GM20000 (cell line): ENCODE measurements at regions not wholly inside any gene's neighbourhood (a gene's known extent, or its start where the extent isn't known, plus 50 kb on each side); places are given as distances from the start of the nearest gene placed in this dataset.

Experiments used
- DNase-seq: peaks from one replicate; pipeline ENCODE4 v3.0.0; 2012; ENCODE audit warnings: low spot score
- TF ChIP-seq, protein P1 (sequence below): IDR thresholded peaks from 2 replicates; pipeline ENCODE4 v1.5.1; 2012; ENCODE audit warnings: mild to moderate bottlenecking, control low read depth; ENCODE audit errors: extremely low read depth, missing control alignments

DNA sequence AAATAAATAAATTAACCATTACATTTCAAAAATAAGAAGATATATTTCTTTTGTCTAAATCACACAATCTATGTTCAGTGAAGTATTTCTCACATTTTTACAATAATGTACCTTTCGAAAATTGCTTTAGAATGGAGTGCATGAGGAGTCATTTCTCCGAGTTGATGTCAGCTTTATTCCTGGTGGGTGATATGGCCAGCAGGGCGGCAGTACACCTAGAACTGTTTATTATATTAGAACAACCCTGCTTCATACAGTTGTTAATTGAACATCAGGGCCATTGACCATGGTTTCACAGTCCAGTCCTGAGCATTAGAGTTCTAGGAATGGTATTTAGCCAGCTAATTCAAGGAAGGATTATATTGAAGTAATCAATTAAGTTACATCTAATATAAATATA lies 696.3 kb upstream of the SLC10A2 start:
- DNase-seq: no peak
- TF ChIP-seq, protein P1, sequence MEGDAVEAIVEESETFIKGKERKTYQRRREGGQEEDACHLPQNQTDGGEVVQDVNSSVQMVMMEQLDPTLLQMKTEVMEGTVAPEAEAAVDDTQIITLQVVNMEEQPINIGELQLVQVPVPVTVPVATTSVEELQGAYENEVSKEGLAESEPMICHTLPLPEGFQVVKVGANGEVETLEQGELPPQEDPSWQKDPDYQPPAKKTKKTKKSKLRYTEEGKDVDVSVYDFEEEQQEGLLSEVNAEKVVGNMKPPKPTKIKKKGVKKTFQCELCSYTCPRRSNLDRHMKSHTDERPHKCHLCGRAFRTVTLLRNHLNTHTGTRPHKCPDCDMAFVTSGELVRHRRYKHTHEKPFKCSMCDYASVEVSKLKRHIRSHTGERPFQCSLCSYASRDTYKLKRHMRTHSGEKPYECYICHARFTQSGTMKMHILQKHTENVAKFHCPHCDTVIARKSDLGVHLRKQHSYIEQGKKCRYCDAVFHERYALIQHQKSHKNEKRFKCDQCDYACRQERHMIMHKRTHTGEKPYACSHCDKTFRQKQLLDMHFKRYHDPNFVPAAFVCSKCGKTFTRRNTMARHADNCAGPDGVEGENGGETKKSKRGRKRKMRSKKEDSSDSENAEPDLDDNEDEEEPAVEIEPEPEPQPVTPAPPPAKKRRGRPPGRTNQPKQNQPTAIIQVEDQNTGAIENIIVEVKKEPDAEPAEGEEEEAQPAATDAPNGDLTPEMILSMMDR: no peak

DNA sequence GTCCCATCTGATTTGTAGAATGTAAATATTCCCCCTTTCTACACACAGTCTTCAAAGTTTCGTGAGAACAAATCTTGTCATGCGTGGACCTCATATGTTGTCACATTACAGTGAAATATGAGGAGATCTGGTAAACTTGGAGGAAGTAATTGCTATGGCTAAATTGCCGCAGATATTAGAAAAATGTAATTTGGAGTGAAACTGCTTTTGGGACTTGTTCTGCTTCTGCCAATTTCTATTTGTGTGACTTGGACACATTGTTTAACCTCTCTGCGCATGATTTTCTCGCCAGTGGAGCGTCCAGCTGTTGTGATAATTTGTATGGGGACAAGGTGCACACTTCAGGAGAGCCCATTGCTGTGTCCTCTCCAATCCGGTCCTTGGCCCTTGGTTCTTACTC lies 693.1 kb upstream of the SLC10A2 start:
- TF ChIP-seq, protein P1: no peak
- no peak for DNase-seq

DNA sequence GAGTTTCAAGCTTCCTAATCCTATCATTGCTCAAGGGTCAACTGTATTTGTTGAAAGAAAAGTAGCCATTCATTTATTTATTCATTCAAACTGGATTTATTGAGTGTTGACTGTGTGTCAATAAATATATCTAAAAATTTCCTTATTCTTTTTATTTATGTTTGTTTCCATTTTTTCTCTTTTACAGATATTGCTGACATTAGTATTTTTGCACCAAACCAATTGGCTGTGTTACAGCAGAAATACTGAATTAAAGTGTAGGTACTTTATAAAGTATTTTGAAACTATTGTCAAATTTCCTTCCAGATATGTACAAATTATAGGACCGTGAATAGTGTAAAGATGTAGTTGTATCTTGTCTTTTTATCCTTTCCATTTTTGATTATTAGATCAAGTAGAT lies 692.0 kb upstream of the SLC10A2 start:
- DNase-seq: no peak
- TF ChIP-seq, protein P1: no peak

DNA sequence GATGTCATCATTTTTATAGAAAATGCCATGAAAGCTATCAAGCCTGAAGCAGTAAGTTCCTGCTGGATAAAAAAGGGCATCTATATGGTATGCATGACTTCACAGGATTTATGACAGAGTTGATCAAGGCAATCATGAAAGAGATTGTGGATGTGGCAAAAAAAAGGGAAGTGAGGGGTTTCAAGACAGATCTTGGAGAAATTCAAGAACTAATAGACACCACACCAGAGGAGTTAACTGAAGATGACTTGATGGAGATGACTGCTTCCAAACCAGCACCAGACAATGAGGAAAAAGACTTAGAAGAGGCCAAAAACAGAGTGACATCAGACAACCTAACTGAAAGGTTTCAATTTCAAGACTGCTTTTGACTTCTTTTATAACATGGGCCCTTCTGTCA lies 691.1 kb upstream of the SLC10A2 start:
- TF ChIP-seq, protein P1: no peak
- DNase-seq: no peak

DNA sequence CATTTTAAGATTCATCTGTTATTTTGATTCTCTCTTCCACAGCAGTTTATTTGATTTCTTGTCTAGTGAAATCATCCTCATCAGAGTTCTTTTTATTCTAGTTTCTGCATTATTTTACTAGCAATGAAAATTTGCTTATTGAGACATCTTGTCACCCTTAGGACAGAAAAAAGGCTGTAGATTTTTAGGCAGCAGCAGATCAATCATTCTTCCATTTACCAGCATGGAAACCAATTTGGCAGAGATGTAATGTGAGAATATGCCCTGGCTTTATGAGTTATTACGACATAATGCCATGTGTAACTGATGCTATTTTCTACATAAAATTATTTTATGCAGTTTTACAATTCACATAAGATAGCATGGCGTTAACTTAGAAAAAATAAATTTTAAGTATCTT lies 688.6 kb upstream of the SLC10A2 start:
- TF ChIP-seq, protein P1: no peak
- no peak for DNase-seq

DNA sequence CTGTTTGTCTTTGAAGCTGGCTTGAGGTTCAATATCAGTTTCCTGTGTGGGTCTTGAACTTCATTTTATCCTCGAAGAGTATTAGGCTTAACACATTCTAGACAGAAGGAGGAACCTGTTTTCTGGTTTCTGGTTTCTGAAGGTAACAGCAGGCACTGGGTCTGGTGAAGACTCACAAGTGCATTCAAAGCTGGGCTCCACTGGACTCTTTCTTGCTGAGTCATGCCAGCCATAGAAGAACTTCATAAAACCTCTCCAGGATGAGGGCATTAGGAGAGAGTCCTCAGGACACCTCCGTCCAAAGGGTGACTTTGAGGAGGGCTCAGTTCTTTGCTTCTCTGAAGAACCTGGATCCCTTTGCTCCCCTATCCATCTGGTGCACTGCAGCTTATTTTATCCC lies 668.6 kb upstream of the SLC10A2 start:
- DNase-seq: no peak
- TF ChIP-seq, protein P1: no peak

DNA sequence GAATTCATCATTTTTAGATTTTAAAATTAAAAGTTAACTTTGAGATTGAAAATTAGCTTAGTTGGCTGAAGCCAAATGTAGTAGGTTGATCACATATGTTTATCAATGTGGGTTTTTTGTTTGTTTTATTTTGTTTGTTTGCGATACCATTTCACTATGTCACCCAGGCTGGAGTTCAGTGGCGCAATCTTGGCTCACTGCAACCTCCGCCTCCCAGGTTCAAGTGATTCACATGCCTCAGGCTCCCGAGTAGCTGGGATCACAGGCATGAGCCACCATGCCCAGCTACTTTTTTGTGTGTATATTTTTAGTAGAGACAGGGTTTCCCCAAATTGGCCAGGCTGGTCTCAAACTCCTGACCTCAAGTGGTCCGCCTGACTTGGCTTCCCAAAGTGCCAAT lies 665.7 kb upstream of the SLC10A2 start:
- no peak for DNase-seq
- TF ChIP-seq, protein P1: no peak
